ENCODE measurements at regions not wholly inside any gene's neighbourhood (a gene's known extent, or its start where the extent isn't known, plus 50 kb on each side); places are given as distances from the start of the nearest gene placed in this dataset.
A peak's percentile ranks its signal among the peaks of the same experiment; 100 is the strongest.

DNA sequence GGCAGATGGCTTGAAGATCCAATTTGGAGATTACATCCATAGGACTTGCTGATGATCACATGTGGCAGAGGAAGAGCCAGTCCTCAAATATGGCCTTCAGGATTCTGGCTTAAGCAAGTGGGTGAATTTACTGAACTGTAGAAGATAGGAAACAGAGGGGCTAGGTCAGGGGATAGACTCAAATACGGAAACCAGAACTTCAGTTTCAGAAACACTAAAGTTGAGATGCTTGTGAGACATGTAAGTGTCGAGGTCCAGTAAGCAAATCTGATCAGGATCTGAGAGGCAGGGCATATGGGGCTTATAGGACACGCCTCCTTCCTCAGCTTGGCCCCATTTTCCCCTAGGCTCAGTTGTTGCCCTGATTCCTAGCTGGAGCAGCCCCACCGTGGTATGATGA, 107.7 kb downstream of the LBH start:
- DNase-seq (ENCODE audit: low spot score), result no peak

DNA sequence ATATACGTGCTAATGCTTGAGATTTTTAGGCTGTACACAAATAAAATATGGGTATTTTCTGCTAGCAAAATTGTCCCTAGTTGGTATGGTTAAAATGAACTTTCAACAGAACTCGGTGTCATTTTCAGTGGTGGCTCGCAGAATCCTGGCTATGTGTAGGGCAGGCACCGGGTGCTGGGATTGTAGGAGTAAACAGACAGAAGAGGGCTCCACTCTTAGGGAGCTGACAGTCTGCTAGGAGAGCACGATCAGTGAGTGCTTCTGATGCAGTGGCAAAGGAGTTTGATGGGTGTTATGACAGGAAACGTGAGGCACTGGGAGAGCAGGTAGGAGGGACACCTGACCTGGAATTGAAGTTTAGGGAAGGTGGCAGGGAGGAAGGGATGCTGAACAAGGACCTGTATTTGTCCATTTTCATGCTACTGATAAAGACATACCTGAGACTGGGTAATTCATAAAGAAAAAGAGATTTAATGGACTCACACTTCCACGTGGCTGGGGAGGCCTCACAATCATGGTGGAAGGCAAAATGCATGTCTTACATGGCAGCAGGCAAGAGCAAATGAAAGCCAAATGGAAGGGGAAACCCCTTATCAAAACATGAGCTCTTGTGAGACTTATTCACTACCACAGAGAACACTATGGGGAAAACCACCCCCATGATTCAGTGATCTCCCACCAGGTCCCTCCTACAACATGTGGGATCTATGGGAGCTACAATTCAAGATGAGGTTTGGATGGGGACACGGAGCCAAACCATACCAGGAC, 105.4 kb upstream of the LCLAT1 start:
- DNase-seq (ENCODE audit: low spot score), result no peak

DNA sequence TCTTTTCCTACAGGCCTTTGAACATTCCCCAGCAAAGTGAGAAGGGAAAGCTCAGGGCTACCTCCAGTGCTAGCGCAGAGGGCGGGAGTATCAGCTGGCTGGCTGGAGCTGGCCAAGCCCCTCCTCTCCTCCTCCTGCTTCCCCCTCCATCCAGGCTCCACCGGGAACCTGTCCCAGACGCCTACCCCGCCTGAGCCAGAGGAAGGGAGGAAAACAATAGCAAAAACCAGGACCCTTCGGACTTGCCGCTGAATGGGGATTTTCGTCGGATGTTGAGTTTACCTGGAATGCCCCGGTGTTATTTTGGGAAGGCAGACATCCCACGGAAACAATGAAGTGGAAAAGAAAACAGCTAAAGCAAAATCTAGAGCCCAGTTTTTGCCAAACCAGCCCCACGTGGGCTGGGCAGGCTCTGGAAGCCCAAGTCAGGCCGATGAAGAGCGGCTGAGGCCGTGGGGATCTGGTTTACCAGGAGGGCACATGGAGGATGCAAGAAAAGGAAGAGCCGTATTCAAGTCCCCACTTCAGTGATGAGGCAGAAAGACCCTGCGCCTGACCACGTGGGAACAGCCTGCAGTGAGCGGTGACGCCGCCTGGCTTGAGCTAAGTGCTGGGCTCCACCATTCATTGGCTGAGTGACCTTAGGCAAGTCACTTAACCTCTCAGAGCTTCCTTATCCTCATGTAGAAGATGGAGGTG, 100.4 kb upstream of the LCLAT1 start:
- DNase-seq (ENCODE audit: low spot score), result no peak

GRCh38 chr2:30348825-30349224, 98.2 kb upstream of the LCLAT1 start:
- no peak for DNase-seq (ENCODE audit: low spot score)

DNA sequence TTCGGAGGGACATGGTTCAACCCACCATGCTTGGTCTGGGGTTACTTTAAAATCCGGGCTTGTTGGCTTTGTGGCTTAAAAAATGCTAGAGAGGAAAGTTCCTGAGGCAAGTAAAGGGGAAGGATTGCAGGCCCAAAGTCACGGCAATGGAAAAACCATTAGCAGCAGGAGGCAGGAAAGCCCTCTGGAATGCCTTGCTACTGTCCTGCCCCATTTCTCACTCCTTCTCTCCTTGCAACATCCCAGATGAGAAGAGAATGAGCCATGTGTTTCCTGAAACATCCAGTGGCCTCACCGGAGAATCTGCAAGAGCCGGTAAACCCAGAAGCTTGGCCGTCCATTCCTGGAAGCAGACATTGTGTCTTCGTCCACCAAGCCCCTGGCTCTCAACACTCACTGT, 97.4 kb upstream of the LCLAT1 start:
- DNase-seq (ENCODE audit: low spot score), result no peak

GRCh38 chr2:30351116-30351515, 95.9 kb upstream of the LCLAT1 start:
- no peak for DNase-seq (ENCODE audit: low spot score)

DNA sequence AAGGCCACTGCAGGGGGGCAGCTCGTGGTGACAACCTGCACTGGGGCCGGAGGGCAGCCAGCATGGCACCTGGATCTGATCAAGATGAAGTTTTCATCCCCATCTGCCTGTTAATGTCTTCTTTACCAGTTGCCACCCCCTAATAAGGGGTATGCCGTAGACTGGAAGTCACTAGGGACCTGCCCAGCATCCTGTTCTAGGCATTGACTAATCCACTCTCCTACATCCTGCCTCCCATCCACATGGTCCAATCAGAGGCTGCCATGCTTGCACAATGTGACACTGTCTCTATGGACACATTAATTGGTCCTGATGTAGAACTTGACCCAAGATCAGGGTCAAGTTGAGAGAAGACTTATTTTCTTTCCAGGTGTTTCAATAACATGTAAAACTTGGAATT, 95.1 kb upstream of the LCLAT1 start:
- DNase-seq (ENCODE audit: low spot score), result no peak

DNA sequence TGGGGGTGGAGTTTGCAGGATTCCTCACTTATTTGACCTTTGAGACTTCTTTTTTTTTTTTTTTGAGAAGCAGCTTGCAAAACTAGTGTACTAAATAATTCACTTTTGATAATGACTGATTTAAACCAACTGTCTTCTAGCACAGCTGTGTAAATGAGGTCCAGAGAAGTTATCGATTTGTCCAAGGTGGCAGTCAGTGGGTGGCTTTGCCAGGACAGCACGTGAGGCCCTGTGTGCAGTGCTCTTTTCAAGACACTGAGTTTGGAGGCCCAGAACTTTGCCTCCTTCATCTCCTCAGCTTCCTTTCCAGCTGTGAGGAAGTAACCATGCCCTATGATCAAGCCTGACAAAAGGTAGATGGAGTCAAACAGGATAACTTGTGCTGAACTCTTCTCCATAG, 92.9 kb upstream of the LCLAT1 start:
- no peak for DNase-seq (ENCODE audit: low spot score)

DNA sequence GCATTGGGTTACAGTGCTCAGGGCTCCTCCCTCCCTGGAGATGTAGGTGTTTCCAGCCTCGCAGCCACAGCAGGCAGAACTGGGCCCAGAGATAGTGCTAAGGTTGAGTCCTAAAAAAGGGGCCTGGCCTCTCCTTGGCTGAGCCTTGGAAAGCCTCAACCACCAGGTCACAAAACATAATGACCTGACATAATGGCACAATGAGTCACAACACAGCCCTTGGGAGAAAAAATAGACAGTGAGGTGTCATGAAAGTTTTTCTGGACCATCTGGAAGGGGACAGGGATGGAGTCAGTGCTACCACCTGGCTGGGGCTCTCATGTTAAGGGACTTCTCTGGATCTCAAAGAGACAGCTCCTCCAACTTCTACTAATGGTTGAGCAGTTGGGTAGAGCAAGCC, 92.4 kb upstream of the LCLAT1 start:
- no peak for DNase-seq (ENCODE audit: low spot score)

DNA sequence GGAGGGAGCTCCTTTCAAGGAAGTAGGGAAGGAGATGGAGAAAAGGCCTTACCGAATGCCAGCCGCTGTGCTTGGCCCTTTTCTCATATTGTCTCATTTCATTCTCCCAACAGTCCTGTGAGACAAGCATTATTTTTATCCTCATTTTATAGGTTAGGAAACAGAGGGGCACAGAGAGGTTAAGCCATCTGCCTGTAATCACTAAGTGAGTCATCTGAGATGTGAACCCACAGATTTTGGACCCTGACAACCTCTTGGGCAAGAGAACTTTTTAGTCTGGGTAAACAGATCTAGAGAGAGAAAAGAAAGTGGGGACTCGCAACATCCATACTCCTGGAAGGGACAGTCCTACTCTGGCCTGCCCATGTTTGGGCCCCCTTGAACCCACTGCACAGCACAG, 91.7 kb upstream of the LCLAT1 start:
- DNase-seq (ENCODE audit: low spot score), result peak; percentile 14

DNA sequence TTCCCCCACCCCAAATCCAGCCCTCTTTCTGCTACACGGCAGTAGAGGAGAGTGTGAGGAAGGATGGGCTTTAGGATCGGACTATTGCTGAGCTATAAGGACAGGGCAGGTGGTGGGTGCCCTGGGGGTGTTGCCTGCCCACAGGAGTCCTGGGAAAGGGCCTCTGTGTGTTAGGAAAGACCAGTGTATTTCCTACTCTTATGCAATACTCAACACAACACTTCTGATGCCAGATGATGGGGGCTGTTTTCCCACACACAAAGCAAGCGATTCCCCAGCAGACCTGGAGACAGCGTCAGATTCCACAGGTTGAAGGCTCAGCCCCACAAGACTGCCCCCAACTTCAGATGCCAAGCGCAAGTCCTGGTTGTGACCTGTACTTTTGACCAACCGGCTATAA, 91.0 kb upstream of the LCLAT1 start:
- DNase-seq (ENCODE audit: low spot score), result peak; percentile 28

DNA sequence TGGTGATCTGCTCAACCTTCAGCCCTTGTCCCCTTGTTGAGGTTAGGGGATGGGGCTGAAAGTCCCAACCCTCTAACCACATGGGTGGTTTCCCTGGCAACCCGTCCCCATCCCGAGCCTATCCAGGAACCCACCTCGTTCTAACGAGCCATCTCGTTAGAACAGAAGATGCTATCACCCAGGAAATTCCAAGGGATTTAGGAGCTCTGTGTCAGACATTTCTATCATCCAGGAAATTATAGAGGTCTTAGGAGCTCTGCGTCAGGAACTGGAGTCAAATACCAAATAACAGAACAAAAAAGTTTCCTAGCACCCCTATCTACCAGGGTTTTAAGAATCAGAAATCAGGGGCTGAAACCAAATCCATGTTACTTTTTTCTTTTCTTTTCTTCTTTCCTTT, 90.3 kb upstream of the LCLAT1 start:
- no peak for DNase-seq (ENCODE audit: low spot score)

- DNase-seq (ENCODE audit: low spot score), result peak; percentile 14
Measured at GRCh38 chr2:30358351-30358750, 88.7 kb upstream of the LCLAT1 start.

GRCh38 chr2:30358842-30359241, 88.2 kb upstream of the LCLAT1 start:
- DNase-seq (ENCODE audit: low spot score), result peak; percentile 57

- DNase-seq (ENCODE audit: low spot score), result peak; percentile 85
Measured at GRCh38 chr2:30359644-30360167, 87.3 kb upstream of the LCLAT1 start.

DNA sequence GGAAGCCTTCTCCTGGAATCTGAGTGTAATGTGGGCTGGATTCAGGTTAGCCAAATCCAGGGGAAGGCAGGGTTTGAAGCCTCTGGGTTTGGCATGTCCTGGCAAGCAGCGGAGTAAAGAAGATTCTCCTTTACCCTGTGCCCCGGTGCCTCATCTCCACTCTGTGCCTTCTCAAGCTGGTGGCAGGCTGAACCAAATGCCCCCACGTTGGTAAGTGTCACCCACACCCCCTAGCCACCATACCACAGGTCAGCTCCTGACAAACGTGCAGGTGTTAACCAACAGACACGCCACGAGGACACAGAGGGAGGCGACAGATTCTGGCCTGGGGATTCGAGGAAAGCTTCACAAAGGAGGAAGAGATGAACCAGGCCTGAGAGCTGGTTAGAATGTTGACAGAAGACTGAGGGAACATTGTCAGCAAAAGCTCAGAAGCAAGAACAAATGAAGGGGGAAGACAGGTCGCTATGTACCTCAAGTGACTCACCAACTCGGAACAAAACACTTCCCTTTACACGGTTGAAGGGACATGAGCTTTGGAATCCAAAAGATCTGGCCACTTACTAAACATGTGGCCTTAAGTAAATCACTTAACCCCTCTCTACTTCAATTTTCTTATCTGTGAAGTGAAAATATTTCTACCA, 85.2 kb upstream of the LCLAT1 start:
- DNase-seq (ENCODE audit: low spot score), result no peak

DNA sequence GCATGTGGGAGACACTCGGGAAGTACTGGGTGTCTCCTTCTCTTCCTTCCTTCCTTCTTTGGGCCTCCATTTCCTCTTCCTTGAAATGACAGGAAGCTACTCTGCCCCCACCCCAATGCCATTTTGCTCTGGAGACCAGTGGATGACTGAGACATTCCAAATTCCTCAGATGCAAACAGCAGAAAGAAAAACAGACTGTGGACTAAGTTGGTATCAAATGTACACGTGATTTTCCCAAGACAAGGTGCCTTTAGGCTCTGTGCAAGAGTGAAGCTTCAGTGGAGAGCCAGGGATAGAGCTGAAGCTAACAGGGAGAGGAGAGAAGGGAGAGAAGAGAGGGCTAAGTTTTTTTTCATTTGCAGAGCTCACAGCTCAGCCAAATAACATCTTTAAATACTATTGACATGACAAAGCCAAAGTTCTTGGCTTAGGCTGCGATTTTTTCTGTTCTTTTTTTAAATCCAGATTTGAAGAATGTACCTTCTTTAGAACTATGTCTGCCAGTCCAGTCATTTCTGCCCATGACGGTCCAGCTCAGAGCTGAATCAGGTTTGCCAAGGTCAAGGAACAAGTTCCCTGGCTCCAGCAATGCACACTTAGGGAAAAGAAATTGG, 84.5 kb upstream of the LCLAT1 start:
- no peak for DNase-seq (ENCODE audit: low spot score)

DNA sequence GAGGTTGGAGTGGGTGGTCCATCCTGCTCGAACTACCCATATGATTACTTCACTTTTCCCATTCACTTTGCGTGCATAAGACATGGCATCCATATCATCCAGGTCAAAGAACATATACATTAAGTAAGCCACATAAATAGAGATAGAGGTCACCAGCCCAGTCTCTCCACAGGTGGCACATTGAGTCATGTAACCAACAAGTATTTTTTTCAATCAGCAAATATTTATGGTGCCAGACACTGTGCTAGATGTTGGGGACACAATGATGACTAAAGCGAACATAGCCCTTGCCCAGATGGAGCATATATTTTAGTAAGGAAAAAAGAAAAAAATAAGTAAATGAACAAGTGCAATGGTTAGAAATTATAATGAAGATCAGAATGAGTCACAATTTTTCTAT, 83.6 kb upstream of the LCLAT1 start:
- no peak for DNase-seq (ENCODE audit: low spot score)

DNA sequence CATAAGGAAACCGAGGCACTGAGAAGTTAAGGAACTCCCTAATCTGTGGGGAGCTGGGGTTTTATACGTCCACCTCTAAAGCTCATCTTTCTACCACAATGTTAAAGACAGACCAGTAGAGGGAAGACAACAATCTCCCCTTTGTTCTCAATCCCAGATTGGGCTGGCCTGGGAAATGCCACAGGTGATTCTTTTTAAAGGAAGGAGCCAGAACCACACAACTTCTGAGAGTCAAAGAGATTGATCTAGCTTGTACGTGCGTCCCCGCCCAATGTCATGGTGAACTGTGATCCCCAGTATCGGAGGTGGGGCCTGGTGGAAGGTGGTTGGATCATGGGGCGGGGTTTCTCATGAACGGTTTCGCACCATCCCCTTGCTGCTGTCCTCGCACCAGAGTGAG, 81.8 kb upstream of the LCLAT1 start:
- no peak for DNase-seq (ENCODE audit: low spot score)

DNA sequence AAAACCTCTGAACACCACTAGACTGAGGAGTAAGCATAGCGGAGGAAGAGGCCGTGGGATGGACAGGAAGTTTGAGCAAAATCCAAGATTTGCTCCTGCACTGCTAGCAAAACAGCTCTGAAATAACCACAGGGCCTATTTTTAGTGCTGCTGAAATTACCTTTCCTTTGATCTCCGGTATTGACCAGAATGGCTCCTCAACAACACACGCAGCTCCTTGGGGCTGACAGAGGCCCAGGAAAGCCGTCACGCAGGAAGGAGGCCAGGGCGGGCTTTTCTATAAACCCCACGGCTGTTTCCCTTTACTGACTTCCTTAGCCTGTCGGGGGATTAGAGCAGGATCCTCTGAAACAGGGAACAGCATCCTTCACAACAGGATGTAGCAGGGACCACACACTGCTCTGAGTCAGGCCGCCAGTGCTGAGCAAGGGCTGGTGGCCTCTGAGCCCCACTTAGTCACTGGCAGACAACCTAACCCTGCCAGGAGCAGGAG, 80.8 kb upstream of the LCLAT1 start:
- DNase-seq (ENCODE audit: low spot score), result no peak

GRCh38 chr2:30367232-30368070, 79.6 kb upstream of the LCLAT1 start:
- no peak for DNase-seq (ENCODE audit: low spot score)

Data from mesenteric fat pad (tissue), 1 donor.